HCT116 (cell line): ENCODE measurements at regions not wholly inside any gene's neighbourhood (a gene's known extent, or its start where the extent isn't known, plus 50 kb on each side); places are given as distances from the start of the nearest gene placed in this dataset.

ENCODE experiments used
- ATAC-seq: fragments of 200-7000 bp; cut with Tn5 transposase; 2 replicates; pipeline ENCODE4 v1.9.1; 2020; ENCODE audit warnings: mild to moderate bottlenecking, moderate library complexity
- BruUV-seq: library from RNA; stranded (reverse); fragments of 400-500 nt; replicated peaks from 2 replicates; lab custom pipeline; 2021; lab: Mats Ljungman, UMichigan
- CTCF ChIA-PET: fragments of 300-600 bp; sonication (Branson Sonifier 250); formaldehyde crosslinking; loops from one replicate; lab custom pipeline; 2021; ENCODE audit warnings: antibody characterized with exemption; lab: Charles Lee
- POLR2A ChIA-PET: fragments of 300-600, 350-600 bp; sonication (Branson Sonifier 250); formaldehyde crosslinking; loops from one replicate; lab custom pipeline; 2021; ENCODE audit warnings: antibody characterized with exemption; lab: Charles Lee
- RAD21 ChIA-PET, 2 experiments: fragments of 300-600 bp; sonication (Branson Sonifier 250); formaldehyde crosslinking; loops; one replicate each; lab custom pipeline; 2023; ENCODE audit warnings: low total read pairs in 2 of 2; ENCODE audit not compliant: uncharacterized antibody in 2 of 2, unreplicated experiment in 2 of 2, low non-redundant PET in 1 of 2; lab: Charles Lee
- DNase-seq: peaks from one replicate; pipeline ENCODE4 v3.0.0-alpha.2; 2010; ENCODE audit warnings: low read depth, low spot score
- H2AFZ ChIP-seq: fragments of 200-600 bp; shearing (Covaris generic), sonication (generic); 2 replicates; pipeline ENCODE4 v1.6.1; 2017; ENCODE audit warnings: low read depth, mixed run types, mixed read lengths, antibody characterized with exemption, low read length; ENCODE audit not compliant: poor library complexity, severe bottlenecking
- H3K27ac ChIP-seq: 2 replicates; pipeline ENCODE4 v1.5.1; 2012; ENCODE audit warnings: low read depth, low read length
- H3K27me3 ChIP-seq: fragments of 200-600 bp; sonication (generic); 2 replicates; pipeline ENCODE4 v1.6.1; 2016; ENCODE audit warnings: mixed run types, low read length, mixed read lengths; ENCODE audit not compliant: insufficient read depth
- H3K36me3 ChIP-seq, 2 experiments: fragments of 200-500 bp in 1 of 2; fragments of 200-600 bp in 1 of 2; sonication (Bioruptor generic) in 1 of 2; sonication (generic) in 1 of 2; 2 replicates each; pipeline versions ENCODE4 v1.5.1 to v1.6.1; 2014 to 2016; ENCODE audit warnings: low read length in 2 of 2, inconsistent platforms in 1 of 2, mixed read lengths in 1 of 2, mixed run types in 1 of 2; ENCODE audit not compliant: insufficient read depth in 2 of 2, control insufficient read depth in 1 of 2
- H3K4me1 ChIP-seq, 2 experiments: fragments of 200-600 bp in 1 of 2; sonication (generic) in 1 of 2; 2 replicates each; pipeline versions ENCODE4 v1.5.1 to v1.6.1; 2012 to 2017; ENCODE audit warnings: low read length in 2 of 2, inconsistent platforms in 1 of 2, mild to moderate bottlenecking in 1 of 2, mixed read lengths in 1 of 2, mixed run types in 1 of 2, moderate library complexity in 1 of 2; ENCODE audit not compliant: insufficient read depth in 2 of 2, control insufficient read depth in 1 of 2
- H3K4me2 ChIP-seq: fragments of 200-600 bp; sonication (generic); 2 replicates; pipeline ENCODE4 v1.6.1; 2017; ENCODE audit warnings: mixed run types, low read length, mixed read lengths
- H3K4me3 ChIP-seq, 2 experiments: fragments of 200-600 bp in 1 of 2; sonication (generic) in 1 of 2; replicated peaks in 1 of 2; 2 replicates each; pipeline ENCODE4 v1.5.1; 2011 to 2016; ENCODE audit warnings: low read length in 2 of 2, control low read depth in 1 of 2, low read depth in 1 of 2, mild to moderate bottlenecking in 1 of 2, mixed read lengths in 1 of 2, mixed run types in 1 of 2
- H3K79me2 ChIP-seq: fragments of 200-600 bp; sonication (generic); 2 replicates; pipeline ENCODE4 v1.6.1; 2017; ENCODE audit warnings: mild to moderate bottlenecking, mixed run types, low read length, moderate library complexity, mixed read lengths; ENCODE audit not compliant: insufficient read depth
- H3K9ac ChIP-seq: fragments of 200-600 bp; sonication (generic); 2 replicates; pipeline ENCODE4 v1.6.1; 2016; ENCODE audit warnings: low read length, mixed read lengths
- H3K9me2 ChIP-seq: fragments of 200-600 bp; sonication (generic), shearing (Covaris generic); 2 replicates; pipeline ENCODE4 v1.6.1; 2017; ENCODE audit warnings: mixed run types, mild to moderate bottlenecking, moderate library complexity; ENCODE audit not compliant: insufficient read depth
- H3K9me3 ChIP-seq, 2 experiments: fragments of 200-500 bp in 1 of 2; fragments of 200-600 bp in 1 of 2; sonication (Bioruptor generic) in 1 of 2; sonication (generic) in 1 of 2; 2 replicates each; pipeline ENCODE4 v1.6.1; 2014 to 2017; ENCODE audit warnings: low read length in 2 of 2, mixed read lengths in 2 of 2, inconsistent platforms in 1 of 2, low read depth in 1 of 2, mild to moderate bottlenecking in 1 of 2, mixed run types in 1 of 2, moderate library complexity in 1 of 2; ENCODE audit not compliant: control insufficient read depth in 1 of 2, insufficient read depth in 1 of 2
- H4K20me1 ChIP-seq: fragments of 200-600 bp; sonication (generic), shearing (Covaris generic); 2 replicates; pipeline ENCODE4 v1.6.1; 2017; ENCODE audit warnings: mixed run types, mild to moderate bottlenecking, moderate library complexity; ENCODE audit not compliant: insufficient read depth
- CEBPB ChIP-seq: IDR thresholded peaks from 2 replicates; pipeline ENCODE4 v1.6.1; 2012; ENCODE audit warnings: low read depth
- EGR1 ChIP-seq: IDR thresholded peaks from 2 replicates; pipeline ENCODE4 v1.6.1; 2012; ENCODE audit warnings: low read depth
- FOSL1 ChIP-seq: IDR thresholded peaks from 2 replicates; pipeline ENCODE4 v1.6.1; 2012; ENCODE audit warnings: low read depth
- JUND ChIP-seq: IDR thresholded peaks from 2 replicates; pipeline ENCODE4 v1.6.1; 2012
- SRF ChIP-seq: IDR thresholded peaks from 2 replicates; pipeline ENCODE4 v1.6.1; 2012; ENCODE audit warnings: low read depth
- YY1 ChIP-seq: IDR thresholded peaks from 2 replicates; pipeline ENCODE4 v1.6.1; 2011; ENCODE audit warnings: low read length, low read depth, moderate library complexity, mild to moderate bottlenecking; ENCODE audit not compliant: insufficient replicate concordance; ENCODE audit errors: extremely low read depth
- ZFX ChIP-seq: fragments of 450-650 bp; IDR thresholded peaks from 2 replicates; pipeline ENCODE4 v1.6.1; 2017
- intact Hi-C: fragments of 100-400 bp; cut with micrococcal nuclease; formaldehyde crosslinking; loops from 2 replicates; pipeline ENCODE4 v1.10.0; 2022
- TF ChIP-seq, protein P1 (sequence below): IDR thresholded peaks from 2 replicates; pipeline ENCODE4 v1.6.1; 2012
- TF ChIP-seq, protein P2 (sequence below): IDR thresholded peaks from 2 replicates; pipeline ENCODE4 v1.6.1; 2012; ENCODE audit warnings: low read depth
- TF ChIP-seq, protein P3 (sequence below), 3 experiments: fragments of 200-600 bp in 1 of 3; sonication (generic) in 1 of 3; IDR thresholded peaks in 2 of 3; conservative IDR thresholded peaks in 1 of 3; 2 replicates each; pipeline ENCODE4 v1.5.1; 2012 to 2017; ENCODE audit warnings: low read depth in 2 of 3, low read length in 2 of 3, antibody characterized with exemption in 1 of 3, borderline replicate concordance in 1 of 3, control low read depth in 1 of 3, mild to moderate bottlenecking in 1 of 3, mixed read lengths in 1 of 3, mixed run types in 1 of 3, moderate library complexity in 1 of 3; ENCODE audit not compliant: insufficient read depth in 1 of 3
- TF ChIP-seq, protein P4 (sequence below): IDR thresholded peaks from 2 replicates; pipeline ENCODE4 v1.6.1; 2012

DNA sequence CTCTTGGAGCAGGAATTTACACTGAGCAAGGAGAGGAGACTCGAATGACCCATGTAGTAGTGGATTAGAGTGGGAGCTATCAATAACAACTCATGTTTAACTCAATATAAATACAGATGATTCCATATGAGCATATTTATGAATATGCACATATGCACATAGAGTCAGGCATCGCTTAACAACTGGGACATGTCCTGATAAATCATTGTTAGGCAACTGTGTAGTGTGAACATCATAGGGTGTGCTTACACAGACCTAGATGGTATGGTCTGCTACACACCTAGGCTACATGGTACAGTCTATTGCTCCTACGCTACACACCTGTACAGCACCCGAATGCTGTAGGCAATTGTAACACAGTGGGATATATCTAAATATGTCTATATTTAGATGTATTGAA, 75.9 kb upstream of the RALGAPA2 start:
- Histone ChIP-seq H2AFZ (no peak overlapping the region), H3K79me2 (no peaks in the 10 kb centered on the region)
- ChIA-PET CTCF (no interaction called here), POLR2A (no interaction called here), RAD21 (no interaction called here)
- TF ChIP-seq, protein P1, sequence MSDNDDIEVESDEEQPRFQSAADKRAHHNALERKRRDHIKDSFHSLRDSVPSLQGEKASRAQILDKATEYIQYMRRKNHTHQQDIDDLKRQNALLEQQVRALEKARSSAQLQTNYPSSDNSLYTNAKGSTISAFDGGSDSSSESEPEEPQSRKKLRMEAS, result no peak
- TF ChIP-seq YY1 (no peak), FOSL1 (no peak), CEBPB (no peak), JUND (no peak), EGR1 (no peak), ZFX (no peak), SRF (no peak)
- TF ChIP-seq, protein P2, sequence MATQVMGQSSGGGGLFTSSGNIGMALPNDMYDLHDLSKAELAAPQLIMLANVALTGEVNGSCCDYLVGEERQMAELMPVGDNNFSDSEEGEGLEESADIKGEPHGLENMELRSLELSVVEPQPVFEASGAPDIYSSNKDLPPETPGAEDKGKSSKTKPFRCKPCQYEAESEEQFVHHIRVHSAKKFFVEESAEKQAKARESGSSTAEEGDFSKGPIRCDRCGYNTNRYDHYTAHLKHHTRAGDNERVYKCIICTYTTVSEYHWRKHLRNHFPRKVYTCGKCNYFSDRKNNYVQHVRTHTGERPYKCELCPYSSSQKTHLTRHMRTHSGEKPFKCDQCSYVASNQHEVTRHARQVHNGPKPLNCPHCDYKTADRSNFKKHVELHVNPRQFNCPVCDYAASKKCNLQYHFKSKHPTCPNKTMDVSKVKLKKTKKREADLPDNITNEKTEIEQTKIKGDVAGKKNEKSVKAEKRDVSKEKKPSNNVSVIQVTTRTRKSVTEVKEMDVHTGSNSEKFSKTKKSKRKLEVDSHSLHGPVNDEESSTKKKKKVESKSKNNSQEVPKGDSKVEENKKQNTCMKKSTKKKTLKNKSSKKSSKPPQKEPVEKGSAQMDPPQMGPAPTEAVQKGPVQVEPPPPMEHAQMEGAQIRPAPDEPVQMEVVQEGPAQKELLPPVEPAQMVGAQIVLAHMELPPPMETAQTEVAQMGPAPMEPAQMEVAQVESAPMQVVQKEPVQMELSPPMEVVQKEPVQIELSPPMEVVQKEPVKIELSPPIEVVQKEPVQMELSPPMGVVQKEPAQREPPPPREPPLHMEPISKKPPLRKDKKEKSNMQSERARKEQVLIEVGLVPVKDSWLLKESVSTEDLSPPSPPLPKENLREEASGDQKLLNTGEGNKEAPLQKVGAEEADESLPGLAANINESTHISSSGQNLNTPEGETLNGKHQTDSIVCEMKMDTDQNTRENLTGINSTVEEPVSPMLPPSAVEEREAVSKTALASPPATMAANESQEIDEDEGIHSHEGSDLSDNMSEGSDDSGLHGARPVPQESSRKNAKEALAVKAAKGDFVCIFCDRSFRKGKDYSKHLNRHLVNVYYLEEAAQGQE, result no peak
- TF ChIP-seq, protein P3, sequence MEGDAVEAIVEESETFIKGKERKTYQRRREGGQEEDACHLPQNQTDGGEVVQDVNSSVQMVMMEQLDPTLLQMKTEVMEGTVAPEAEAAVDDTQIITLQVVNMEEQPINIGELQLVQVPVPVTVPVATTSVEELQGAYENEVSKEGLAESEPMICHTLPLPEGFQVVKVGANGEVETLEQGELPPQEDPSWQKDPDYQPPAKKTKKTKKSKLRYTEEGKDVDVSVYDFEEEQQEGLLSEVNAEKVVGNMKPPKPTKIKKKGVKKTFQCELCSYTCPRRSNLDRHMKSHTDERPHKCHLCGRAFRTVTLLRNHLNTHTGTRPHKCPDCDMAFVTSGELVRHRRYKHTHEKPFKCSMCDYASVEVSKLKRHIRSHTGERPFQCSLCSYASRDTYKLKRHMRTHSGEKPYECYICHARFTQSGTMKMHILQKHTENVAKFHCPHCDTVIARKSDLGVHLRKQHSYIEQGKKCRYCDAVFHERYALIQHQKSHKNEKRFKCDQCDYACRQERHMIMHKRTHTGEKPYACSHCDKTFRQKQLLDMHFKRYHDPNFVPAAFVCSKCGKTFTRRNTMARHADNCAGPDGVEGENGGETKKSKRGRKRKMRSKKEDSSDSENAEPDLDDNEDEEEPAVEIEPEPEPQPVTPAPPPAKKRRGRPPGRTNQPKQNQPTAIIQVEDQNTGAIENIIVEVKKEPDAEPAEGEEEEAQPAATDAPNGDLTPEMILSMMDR (IDR thresholded peaks at IDR 0.05 in 2 of 3, conservative IDR thresholded peaks at IDR 0.05 in 1 of 3; ENCODE audit: borderline replicate concordance in 1 of 3, insufficient read depth in 1 of 3, low read depth in 2 of 3, low read length in 2 of 3), result no peak
- TF ChIP-seq, protein P4, sequence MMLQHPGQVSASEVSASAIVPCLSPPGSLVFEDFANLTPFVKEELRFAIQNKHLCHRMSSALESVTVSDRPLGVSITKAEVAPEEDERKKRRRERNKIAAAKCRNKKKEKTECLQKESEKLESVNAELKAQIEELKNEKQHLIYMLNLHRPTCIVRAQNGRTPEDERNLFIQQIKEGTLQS, result no peak
- TF ChIP-seq, all 23 proteins: peak for 0
- Histone ChIP-seq H3K9me2 (no peaks in the 10 kb centered on the region), H3K27me3 (peaks cover 9% of the 10 kb centered on the region; the same call in 1 of the 2 replicates), H3K4me3 (no peak overlapping the region), H4K20me1 (no peaks in the 10 kb centered on the region), H3K27ac (no peak overlapping the region), H3K4me2 (no peak overlapping the region), H3K4me1 (no peaks in the 10 kb centered on the region), H3K9ac (no peak overlapping the region), H3K9me3 (no peaks in the 10 kb centered on the region), H3K36me3 (no peaks in the 10 kb centered on the region)
- intact Hi-C loops, result no loop called here
- no TSS peak for BruUV-seq
- no peak for ATAC-seq
- no peak for DNase-seq
